HCT116 (cell line): ENCODE measurements at regions not wholly inside any gene's neighbourhood (a gene's known extent, or its start where the extent isn't known, plus 50 kb on each side); places are given as distances from the start of the nearest gene placed in this dataset.
A peak's percentile ranks its signal among the peaks of the same experiment; 100 is the strongest.

Experiments
- ATAC-seq: fragments of 200-7000 bp; cut with Tn5 transposase; 2 replicates; pipeline ENCODE4 v1.9.1; 2020; ENCODE audit warnings: mild to moderate bottlenecking, moderate library complexity
- BruUV-seq: library from RNA; stranded (reverse); fragments of 400-500 nt; replicated peaks from 2 replicates; lab custom pipeline; 2021; lab: Mats Ljungman, UMichigan
- CTCF ChIA-PET: fragments of 300-600 bp; sonication (Branson Sonifier 250); formaldehyde crosslinking; loops from one replicate; lab custom pipeline; 2021; ENCODE audit warnings: antibody characterized with exemption; lab: Charles Lee
- POLR2A ChIA-PET: fragments of 300-600, 350-600 bp; sonication (Branson Sonifier 250); formaldehyde crosslinking; loops from one replicate; lab custom pipeline; 2021; ENCODE audit warnings: antibody characterized with exemption; lab: Charles Lee
- RAD21 ChIA-PET, 2 experiments: fragments of 300-600 bp; sonication (Branson Sonifier 250); formaldehyde crosslinking; loops; one replicate each; lab custom pipeline; 2023; ENCODE audit warnings: low total read pairs in 2 of 2; ENCODE audit not compliant: uncharacterized antibody in 2 of 2, unreplicated experiment in 2 of 2, low non-redundant PET in 1 of 2; lab: Charles Lee
- DNase-seq: peaks from one replicate; pipeline ENCODE4 v3.0.0-alpha.2; 2010; ENCODE audit warnings: low read depth, low spot score
- H2AFZ ChIP-seq: fragments of 200-600 bp; shearing (Covaris generic), sonication (generic); 2 replicates; pipeline ENCODE4 v1.6.1; 2017; ENCODE audit warnings: low read depth, mixed run types, mixed read lengths, antibody characterized with exemption, low read length; ENCODE audit not compliant: poor library complexity, severe bottlenecking
- H3K27ac ChIP-seq: 2 replicates; pipeline ENCODE4 v1.5.1; 2012; ENCODE audit warnings: low read depth, low read length
- H3K27me3 ChIP-seq: fragments of 200-600 bp; sonication (generic); 2 replicates; pipeline ENCODE4 v1.6.1; 2016; ENCODE audit warnings: mixed run types, low read length, mixed read lengths; ENCODE audit not compliant: insufficient read depth
- H3K36me3 ChIP-seq, 2 experiments: fragments of 200-500 bp in 1 of 2; fragments of 200-600 bp in 1 of 2; sonication (Bioruptor generic) in 1 of 2; sonication (generic) in 1 of 2; 2 replicates each; pipeline versions ENCODE4 v1.5.1 to v1.6.1; 2014 to 2016; ENCODE audit warnings: low read length in 2 of 2, inconsistent platforms in 1 of 2, mixed read lengths in 1 of 2, mixed run types in 1 of 2; ENCODE audit not compliant: insufficient read depth in 2 of 2, control insufficient read depth in 1 of 2
- H3K4me1 ChIP-seq, 2 experiments: fragments of 200-600 bp in 1 of 2; sonication (generic) in 1 of 2; 2 replicates each; pipeline versions ENCODE4 v1.5.1 to v1.6.1; 2012 to 2017; ENCODE audit warnings: low read length in 2 of 2, inconsistent platforms in 1 of 2, mild to moderate bottlenecking in 1 of 2, mixed read lengths in 1 of 2, mixed run types in 1 of 2, moderate library complexity in 1 of 2; ENCODE audit not compliant: insufficient read depth in 2 of 2, control insufficient read depth in 1 of 2
- H3K4me2 ChIP-seq: fragments of 200-600 bp; sonication (generic); 2 replicates; pipeline ENCODE4 v1.6.1; 2017; ENCODE audit warnings: mixed run types, low read length, mixed read lengths
- H3K4me3 ChIP-seq, 2 experiments: fragments of 200-600 bp in 1 of 2; sonication (generic) in 1 of 2; replicated peaks in 1 of 2; 2 replicates each; pipeline ENCODE4 v1.5.1; 2011 to 2016; ENCODE audit warnings: low read length in 2 of 2, control low read depth in 1 of 2, low read depth in 1 of 2, mild to moderate bottlenecking in 1 of 2, mixed read lengths in 1 of 2, mixed run types in 1 of 2
- H3K79me2 ChIP-seq: fragments of 200-600 bp; sonication (generic); 2 replicates; pipeline ENCODE4 v1.6.1; 2017; ENCODE audit warnings: mild to moderate bottlenecking, mixed run types, low read length, moderate library complexity, mixed read lengths; ENCODE audit not compliant: insufficient read depth
- H3K9ac ChIP-seq: fragments of 200-600 bp; sonication (generic); 2 replicates; pipeline ENCODE4 v1.6.1; 2016; ENCODE audit warnings: low read length, mixed read lengths
- H3K9me2 ChIP-seq: fragments of 200-600 bp; sonication (generic), shearing (Covaris generic); 2 replicates; pipeline ENCODE4 v1.6.1; 2017; ENCODE audit warnings: mixed run types, mild to moderate bottlenecking, moderate library complexity; ENCODE audit not compliant: insufficient read depth
- H3K9me3 ChIP-seq, 2 experiments: fragments of 200-500 bp in 1 of 2; fragments of 200-600 bp in 1 of 2; sonication (Bioruptor generic) in 1 of 2; sonication (generic) in 1 of 2; 2 replicates each; pipeline ENCODE4 v1.6.1; 2014 to 2017; ENCODE audit warnings: low read length in 2 of 2, mixed read lengths in 2 of 2, inconsistent platforms in 1 of 2, low read depth in 1 of 2, mild to moderate bottlenecking in 1 of 2, mixed run types in 1 of 2, moderate library complexity in 1 of 2; ENCODE audit not compliant: control insufficient read depth in 1 of 2, insufficient read depth in 1 of 2
- H4K20me1 ChIP-seq: fragments of 200-600 bp; sonication (generic), shearing (Covaris generic); 2 replicates; pipeline ENCODE4 v1.6.1; 2017; ENCODE audit warnings: mixed run types, mild to moderate bottlenecking, moderate library complexity; ENCODE audit not compliant: insufficient read depth
- CBX3 ChIP-seq: IDR thresholded peaks from 2 replicates; pipeline ENCODE4 v1.6.1; 2012; ENCODE audit warnings: low read depth
- EZH2phosphoT487 ChIP-seq: fragments of 200-600 bp; IDR thresholded peaks from 2 replicates; pipeline ENCODE4 v1.6.1; 2018; ENCODE audit warnings: antibody characterized with exemption, borderline replicate concordance
- FOSL1 ChIP-seq: IDR thresholded peaks from 2 replicates; pipeline ENCODE4 v1.6.1; 2012; ENCODE audit warnings: low read depth
- JUND ChIP-seq: IDR thresholded peaks from 2 replicates; pipeline ENCODE4 v1.6.1; 2012
- POLR2A ChIP-seq: IDR thresholded peaks from 2 replicates; pipeline ENCODE4 v1.7.0; 2011; ENCODE audit warnings: borderline replicate concordance; ENCODE audit not compliant: insufficient read depth, insufficient read length; ENCODE audit errors: extremely low read depth
- POLR2AphosphoS5 ChIP-seq: IDR thresholded peaks from 2 replicates; pipeline ENCODE4 v1.6.1; 2011; ENCODE audit warnings: mild to moderate bottlenecking, low read depth, low read length, moderate library complexity
- RAD21 ChIP-seq: IDR thresholded peaks from 2 replicates; pipeline ENCODE4 v1.6.1; 2012; ENCODE audit warnings: low read depth, mild to moderate bottlenecking
- SP1 ChIP-seq: IDR thresholded peaks from 2 replicates; pipeline ENCODE4 v1.6.1; 2012; ENCODE audit warnings: low read depth
- SRF ChIP-seq: IDR thresholded peaks from 2 replicates; pipeline ENCODE4 v1.6.1; 2012; ENCODE audit warnings: low read depth
- TCF7L2 ChIP-seq: IDR thresholded peaks from 2 replicates; pipeline ENCODE4 v1.7.0; 2011; ENCODE audit warnings: borderline replicate concordance, inconsistent platforms; ENCODE audit not compliant: insufficient read depth, insufficient read length; ENCODE audit errors: extremely low read depth
- YY1 ChIP-seq: IDR thresholded peaks from 2 replicates; pipeline ENCODE4 v1.6.1; 2011; ENCODE audit warnings: low read length, low read depth, moderate library complexity, mild to moderate bottlenecking; ENCODE audit not compliant: insufficient replicate concordance; ENCODE audit errors: extremely low read depth
- ZFX ChIP-seq: fragments of 450-650 bp; IDR thresholded peaks from 2 replicates; pipeline ENCODE4 v1.6.1; 2017
- ZNF274 ChIP-seq: fragments of 200-500 bp; sonication (Bioruptor generic); IDR thresholded peaks from 2 replicates; pipeline ENCODE4 v1.6.1; 2014; ENCODE audit warnings: mild to moderate bottlenecking, low read depth, low read length, inconsistent platforms
- intact Hi-C: fragments of 100-400 bp; cut with micrococcal nuclease; formaldehyde crosslinking; loops from 2 replicates; pipeline ENCODE4 v1.10.0; 2022
- TF ChIP-seq, protein P1 (sequence below), 3 experiments: fragments of 200-600 bp in 1 of 3; sonication (generic) in 1 of 3; IDR thresholded peaks in 2 of 3; conservative IDR thresholded peaks in 1 of 3; 2 replicates each; pipeline ENCODE4 v1.5.1; 2012 to 2017; ENCODE audit warnings: low read depth in 2 of 3, low read length in 2 of 3, antibody characterized with exemption in 1 of 3, borderline replicate concordance in 1 of 3, control low read depth in 1 of 3, mild to moderate bottlenecking in 1 of 3, mixed read lengths in 1 of 3, mixed run types in 1 of 3, moderate library complexity in 1 of 3; ENCODE audit not compliant: insufficient read depth in 1 of 3
- TF ChIP-seq, protein P2 (sequence below): IDR thresholded peaks from 2 replicates; pipeline ENCODE4 v1.6.1; 2011; ENCODE audit warnings: mild to moderate bottlenecking, low read length, moderate library complexity; ENCODE audit not compliant: insufficient replicate concordance; ENCODE audit errors: extremely low read depth

DNA sequence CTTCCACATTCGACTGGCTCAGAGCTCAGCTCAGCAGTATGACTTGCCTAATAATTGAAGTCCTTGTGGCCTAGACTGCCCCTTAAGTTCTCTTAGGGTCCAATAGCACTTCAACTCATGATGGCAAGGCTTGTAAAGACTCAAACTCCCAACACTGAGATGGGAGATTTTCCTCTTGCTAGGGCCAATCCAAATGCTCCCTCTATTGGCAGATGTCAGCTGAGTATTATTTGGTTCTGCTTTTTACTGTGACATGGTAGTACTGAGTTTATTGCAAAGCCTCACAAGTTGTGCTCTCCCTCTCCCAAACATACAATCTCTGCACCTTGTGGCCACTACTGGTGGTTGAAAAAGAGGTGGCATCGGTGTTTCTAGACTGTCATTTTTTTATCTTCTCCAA is 164.2 kb downstream of the ALG10 start:
- BruUV-seq = no TSS peak
- no peak for TF ChIP-seq JUND
- no peak for TF ChIP-seq YY1
- no peak for TF ChIP-seq ZNF274
- peak; percentile 12; the same call in 1 of the 2 replicates for TF ChIP-seq RAD21
- TF ChIP-seq, protein P1, sequence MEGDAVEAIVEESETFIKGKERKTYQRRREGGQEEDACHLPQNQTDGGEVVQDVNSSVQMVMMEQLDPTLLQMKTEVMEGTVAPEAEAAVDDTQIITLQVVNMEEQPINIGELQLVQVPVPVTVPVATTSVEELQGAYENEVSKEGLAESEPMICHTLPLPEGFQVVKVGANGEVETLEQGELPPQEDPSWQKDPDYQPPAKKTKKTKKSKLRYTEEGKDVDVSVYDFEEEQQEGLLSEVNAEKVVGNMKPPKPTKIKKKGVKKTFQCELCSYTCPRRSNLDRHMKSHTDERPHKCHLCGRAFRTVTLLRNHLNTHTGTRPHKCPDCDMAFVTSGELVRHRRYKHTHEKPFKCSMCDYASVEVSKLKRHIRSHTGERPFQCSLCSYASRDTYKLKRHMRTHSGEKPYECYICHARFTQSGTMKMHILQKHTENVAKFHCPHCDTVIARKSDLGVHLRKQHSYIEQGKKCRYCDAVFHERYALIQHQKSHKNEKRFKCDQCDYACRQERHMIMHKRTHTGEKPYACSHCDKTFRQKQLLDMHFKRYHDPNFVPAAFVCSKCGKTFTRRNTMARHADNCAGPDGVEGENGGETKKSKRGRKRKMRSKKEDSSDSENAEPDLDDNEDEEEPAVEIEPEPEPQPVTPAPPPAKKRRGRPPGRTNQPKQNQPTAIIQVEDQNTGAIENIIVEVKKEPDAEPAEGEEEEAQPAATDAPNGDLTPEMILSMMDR (IDR thresholded peaks at IDR 0.05 in 2 of 3, conservative IDR thresholded peaks at IDR 0.05 in 1 of 3; ENCODE audit: borderline replicate concordance in 1 of 3, insufficient read depth in 1 of 3, low read depth in 2 of 3, low read length in 2 of 3) = 0 out of 6 replicates have a peak, but pooled peaks of 1 of the 3 experiments have one; percentile 4

DNA sequence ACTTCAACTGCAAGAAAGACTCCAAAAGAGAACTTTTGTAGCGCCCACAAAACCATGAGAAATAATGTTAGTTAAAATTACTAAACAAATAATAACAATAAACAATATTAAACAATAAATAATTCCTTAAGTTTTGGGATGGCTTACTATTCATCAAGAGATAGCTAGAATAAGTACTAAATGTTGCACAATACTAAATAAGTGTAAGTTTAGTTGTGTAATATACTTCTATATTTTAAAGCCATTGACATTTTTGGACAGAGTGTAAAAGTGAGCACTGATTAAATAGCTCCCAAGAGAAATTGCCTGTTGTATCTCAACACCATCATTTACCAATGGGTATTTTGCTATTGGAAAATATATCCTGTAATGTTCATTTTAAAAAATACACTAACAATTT is 166.7 kb downstream of the ALG10 start:
- Histone ChIP-seq H3K4me2 (no peak overlapping the region), H3K9me3 (no peaks in the 10 kb centered on the region), H3K27ac (no peak overlapping the region), H2AFZ (no peak overlapping the region), H3K79me2 (no peaks in the 10 kb centered on the region), H3K9ac (no peak overlapping the region), H3K4me1 (no peaks in the 10 kb centered on the region), H3K4me3 (no peak overlapping the region), H4K20me1 (no peaks in the 10 kb centered on the region), H3K36me3 (no peaks in the 10 kb centered on the region), H3K9me2 (no peaks in the 10 kb centered on the region), H3K27me3 (0 out of 2 replicates have a peak, but pooled peaks cover 4% of the 10 kb centered on the region)
- DNase-seq = no peak
- POLR2A ChIA-PET = no interaction called here
- no TSS peak for BruUV-seq
- RAD21 ChIA-PET = no interaction called here
- no peak for ATAC-seq
- intact Hi-C loops = no loop called here
- CTCF ChIA-PET = no interaction called here
- TF ChIP-seq JUND (no peak), YY1 (no peak), ZFX (no peak), SRF (no peak), POLR2AphosphoS5 (no peak), ZNF274 (no peak), POLR2A (no peak), CBX3 (no peak), TCF7L2 (no peak), FOSL1 (no peak), EZH2phosphoT487 (no peak), SP1 (no peak), RAD21 (no peak)
- TF ChIP-seq, protein P2, sequence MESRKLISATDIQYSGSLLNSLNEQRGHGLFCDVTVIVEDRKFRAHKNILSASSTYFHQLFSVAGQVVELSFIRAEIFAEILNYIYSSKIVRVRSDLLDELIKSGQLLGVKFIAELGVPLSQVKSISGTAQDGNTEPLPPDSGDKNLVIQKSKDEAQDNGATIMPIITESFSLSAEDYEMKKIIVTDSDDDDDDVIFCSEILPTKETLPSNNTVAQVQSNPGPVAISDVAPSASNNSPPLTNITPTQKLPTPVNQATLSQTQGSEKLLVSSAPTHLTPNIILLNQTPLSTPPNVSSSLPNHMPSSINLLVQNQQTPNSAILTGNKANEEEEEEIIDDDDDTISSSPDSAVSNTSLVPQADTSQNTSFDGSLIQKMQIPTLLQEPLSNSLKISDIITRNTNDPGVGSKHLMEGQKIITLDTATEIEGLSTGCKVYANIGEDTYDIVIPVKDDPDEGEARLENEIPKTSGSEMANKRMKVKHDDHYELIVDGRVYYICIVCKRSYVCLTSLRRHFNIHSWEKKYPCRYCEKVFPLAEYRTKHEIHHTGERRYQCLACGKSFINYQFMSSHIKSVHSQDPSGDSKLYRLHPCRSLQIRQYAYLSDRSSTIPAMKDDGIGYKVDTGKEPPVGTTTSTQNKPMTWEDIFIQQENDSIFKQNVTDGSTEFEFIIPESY = no peak

More for the DNA sequence above, 164.2 kb downstream of the ALG10 start:
- Histone ChIP-seq H3K79me2 (no peaks in the 10 kb centered on the region), H2AFZ (no peak overlapping the region), H3K9me3 (no peaks in the 10 kb centered on the region), H3K9me2 (no peaks in the 10 kb centered on the region), H3K4me2 (no peak overlapping the region), H4K20me1 (no peaks in the 10 kb centered on the region), H3K4me1 (no peaks in the 10 kb centered on the region), H3K36me3 (no peaks in the 10 kb centered on the region), H3K4me3 (no peak overlapping the region), H3K9ac (no peak overlapping the region), H3K27me3 (no peaks in the 10 kb centered on the region), H3K27ac (no peak overlapping the region)
- no peak for DNase-seq
- no peak for ATAC-seq
- RAD21 ChIA-PET = no interaction called here
- intact Hi-C loops = no loop called here
- CTCF ChIA-PET = no interaction called here
- POLR2A ChIA-PET = no interaction called here
